Left forelimb (tissue), 1 donor: ENCODE measurements at regions not wholly inside any gene's neighbourhood (a gene's known extent, or its start where the extent isn't known, plus 50 kb on each side); places are given as distances from the start of the nearest gene placed in this dataset.

Experiments used
- DNase-seq: peaks from one replicate; pipeline ENCODE4 v3.0.0-alpha.2; 2018; ENCODE audit warnings: low spot score

DNA sequence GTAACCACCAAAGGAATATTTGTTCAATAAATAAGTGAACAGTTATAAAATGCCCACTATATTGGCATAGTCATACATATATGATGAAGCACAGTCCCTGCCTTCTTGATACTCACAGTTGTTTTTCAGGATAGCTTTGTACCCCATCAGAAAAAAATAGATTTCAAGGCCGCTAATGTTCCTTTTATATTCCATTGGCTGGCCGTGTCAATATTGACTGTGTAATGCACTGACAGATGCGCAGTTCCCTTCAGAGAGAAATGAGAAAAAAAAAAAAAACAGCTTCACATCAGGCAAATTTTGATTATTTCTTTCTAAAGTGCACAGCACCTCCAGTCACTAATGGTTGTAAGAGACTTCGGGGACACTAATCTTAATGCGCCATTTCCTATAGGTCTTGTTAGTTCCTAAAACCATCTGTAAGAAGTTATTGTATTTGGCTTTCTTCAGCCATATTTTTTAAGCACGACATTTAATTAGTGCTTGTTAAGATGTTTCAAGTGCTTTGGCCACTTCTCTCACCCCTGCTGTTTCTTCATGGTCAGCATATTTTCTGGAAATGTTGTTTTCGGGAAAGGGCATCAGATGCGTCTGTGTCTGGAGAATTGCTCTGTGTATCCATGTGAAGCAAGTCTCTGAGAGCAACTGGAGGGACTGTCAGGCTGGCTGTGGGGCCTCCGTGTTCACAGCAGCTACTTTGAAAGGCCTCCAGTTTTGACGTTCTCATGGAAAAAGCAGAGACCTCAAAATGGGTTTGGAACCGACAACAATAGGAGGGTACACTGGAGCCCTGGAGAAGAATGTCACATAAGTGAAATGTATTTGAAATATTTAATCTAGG is 378.3 kb downstream of the MTX2 start:
- no peak for DNase-seq

DNA sequence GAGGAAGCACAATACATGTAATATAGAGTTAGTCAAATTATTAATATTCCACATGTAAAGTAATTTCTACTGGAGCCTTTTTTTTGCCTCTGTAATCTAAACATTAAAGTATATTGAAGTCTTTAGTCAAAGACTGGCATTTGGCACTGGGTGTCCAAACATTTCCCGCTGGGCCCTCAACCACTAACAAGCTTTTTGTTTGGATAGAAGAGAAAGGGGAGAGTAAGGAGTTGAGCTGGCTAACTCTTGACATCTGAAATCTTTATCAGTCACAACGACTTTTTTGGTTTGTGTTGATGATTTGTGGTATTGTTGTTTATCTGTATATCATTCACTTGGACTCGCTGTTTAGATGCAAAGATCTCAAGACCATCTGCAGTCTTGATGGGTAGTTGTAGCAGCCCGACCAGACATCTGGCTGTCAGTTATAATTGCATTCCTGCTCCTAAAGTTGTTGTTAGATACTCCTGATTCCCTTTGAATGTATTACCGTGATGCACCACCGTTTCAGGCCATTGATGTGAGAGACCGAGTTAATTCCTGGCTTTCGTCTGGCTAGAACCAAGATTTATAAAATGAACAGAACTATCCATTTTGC is 379.6 kb downstream of the MTX2 start:
- DNase-seq, result no peak

- no peak for DNase-seq
Measured at GRCh38 chr2:176650104-176650837, 381.0 kb downstream of the MTX2 start.

DNA sequence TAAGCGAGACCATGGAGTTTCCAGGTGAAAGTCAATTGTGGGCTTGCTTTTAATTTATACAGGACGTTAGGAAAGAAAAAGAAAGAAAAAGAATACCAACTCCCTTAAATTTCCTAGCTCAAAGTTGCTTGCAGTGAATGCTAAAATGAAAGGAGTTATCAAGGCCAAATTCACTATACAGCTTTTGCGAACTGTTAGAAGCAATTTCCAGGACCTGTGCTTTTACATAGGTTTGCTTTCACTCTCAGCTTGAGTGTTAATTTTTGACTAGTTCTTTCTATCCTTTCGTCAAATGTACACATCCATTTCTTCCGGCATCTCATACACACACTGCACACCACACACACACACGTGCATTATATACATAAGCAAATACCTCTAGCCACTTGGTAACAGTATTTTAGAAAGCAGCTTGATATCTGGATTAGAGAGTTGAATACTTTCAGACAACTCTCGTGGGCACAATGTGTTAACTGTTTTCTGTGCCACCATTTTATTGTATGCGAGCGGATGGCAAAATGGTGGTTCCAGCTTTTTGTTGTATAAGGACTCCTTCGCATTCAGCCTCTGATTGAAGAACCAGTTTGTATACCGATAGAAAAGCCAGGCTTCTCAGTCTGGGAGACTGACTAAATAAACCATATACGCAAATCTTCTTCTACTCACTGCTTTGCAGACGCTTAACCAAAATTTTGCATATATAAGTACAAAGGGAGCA is 381.8 kb downstream of the MTX2 start:
- DNase-seq, result no peak

DNA sequence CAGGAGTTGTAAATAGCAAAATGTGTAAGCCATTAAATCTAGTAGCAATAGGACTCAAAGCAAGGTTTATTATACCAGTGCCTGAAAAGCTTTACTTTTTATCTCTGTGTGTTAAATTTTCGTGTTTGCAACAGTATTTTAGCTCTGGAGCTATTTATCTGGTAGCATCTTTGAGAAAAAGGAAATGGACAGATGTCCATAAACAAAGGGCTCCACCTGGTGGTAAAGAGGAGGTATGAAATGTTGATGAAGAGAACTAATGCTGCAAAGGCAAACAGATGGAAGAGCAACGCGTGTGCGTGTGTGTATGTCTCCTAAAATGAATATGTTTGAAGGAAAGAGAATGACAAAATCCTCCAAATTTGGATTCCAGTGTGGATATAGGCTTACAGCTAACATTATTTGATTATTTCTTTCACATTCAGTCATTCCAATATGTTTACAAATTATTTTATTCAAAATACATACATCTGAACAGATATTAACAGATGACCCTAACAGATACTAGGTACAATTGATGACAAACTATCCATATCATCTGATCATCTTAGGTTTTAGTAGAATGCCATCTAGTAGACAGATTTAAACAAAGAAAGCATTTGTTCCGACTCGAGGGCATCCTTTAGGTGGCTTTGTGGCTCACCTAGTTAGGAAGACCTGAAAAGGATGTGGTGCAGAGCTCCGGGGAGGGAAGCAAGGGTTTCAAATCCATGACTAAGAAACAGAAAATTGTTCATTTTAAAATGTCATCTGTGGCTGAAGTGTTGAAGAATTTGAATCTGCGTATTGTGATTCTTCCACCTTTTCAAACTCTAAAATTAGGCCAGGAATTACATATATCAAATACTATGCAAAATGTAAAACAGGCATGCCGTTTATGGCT is 383.3 kb downstream of the MTX2 start:
- DNase-seq, result no peak

- DNase-seq, result no peak
Measured at GRCh38 chr2:176653479-176654443, 384.5 kb downstream of the MTX2 start.

- no peak for DNase-seq
Measured at GRCh38 chr2:176656038-176656775, 387.0 kb downstream of the MTX2 start.

- no peak for DNase-seq
Measured at GRCh38 chr2:176656776-176657140, 387.5 kb downstream of the MTX2 start.

- DNase-seq, result no peak
Measured at GRCh38 chr2:176657393-176657792, 388.2 kb downstream of the MTX2 start.

DNA sequence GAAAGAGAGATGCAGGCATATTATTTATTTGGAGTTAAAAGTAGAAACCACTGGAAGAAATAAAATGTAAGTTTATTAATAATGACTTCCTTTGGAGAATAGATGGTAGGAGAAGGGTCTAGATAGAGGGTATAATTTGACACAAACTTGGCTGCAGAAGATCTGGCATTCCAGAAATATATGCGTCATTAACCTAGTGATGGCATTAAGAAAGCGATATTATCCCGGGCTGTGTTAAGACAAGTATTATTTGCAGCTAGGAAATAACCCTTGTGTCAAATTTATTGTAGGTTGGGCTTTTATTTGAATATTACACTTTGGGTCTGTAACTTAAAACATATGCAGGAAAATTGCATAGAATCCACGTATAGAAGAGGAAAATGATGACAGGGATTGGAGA is 389.5 kb downstream of the MTX2 start:
- no peak for DNase-seq

- DNase-seq, result no peak
Measured at GRCh38 chr2:176662753-176663152, 393.5 kb downstream of the MTX2 start.

- DNase-seq, result no peak
Measured at GRCh38 chr2:176664478-176664877, 395.2 kb downstream of the MTX2 start.

DNA sequence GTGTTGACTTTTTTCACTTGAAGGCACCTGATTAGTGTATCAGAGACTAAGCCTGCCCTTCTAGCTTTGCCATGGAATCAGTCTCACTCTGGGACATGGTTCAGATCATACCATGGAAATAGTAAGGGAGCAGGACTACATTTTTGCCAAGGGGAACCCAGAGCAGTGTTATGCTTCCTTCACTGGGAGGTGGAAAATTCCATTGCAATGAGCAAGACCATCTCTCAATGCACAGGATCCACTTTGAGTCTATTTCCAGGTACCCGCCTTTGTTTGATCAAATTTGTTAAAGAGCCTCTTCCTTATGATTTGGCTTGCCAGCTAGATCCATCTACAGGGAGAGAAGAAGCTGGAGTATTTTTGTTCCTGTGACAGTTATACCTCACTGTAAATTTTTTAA is 395.8 kb downstream of the MTX2 start:
- no peak for DNase-seq

GRCh38 chr2:176668912-176669311 is 399.7 kb downstream of the MTX2 start:
- DNase-seq, result no peak

- DNase-seq, result no peak
Measured at GRCh38 chr2:176669398-176670174, 400.3 kb downstream of the MTX2 start.

GRCh38 chr2:176675271-176675949 is 406.2 kb downstream of the MTX2 start:
- DNase-seq, result no peak

- DNase-seq, result no peak
Measured at GRCh38 chr2:176677746-176678265, 408.6 kb downstream of the MTX2 start.

GRCh38 chr2:176678571-176678970 is 409.3 kb downstream of the MTX2 start:
- DNase-seq, result no peak
